ENCODE measurements at regions not wholly inside any gene's neighbourhood (a gene's known extent, or its start where the extent isn't known, plus 50 kb on each side); places are given as distances from the start of the nearest gene placed in this dataset.

- DNase-seq (ENCODE audit: low read depth in 2 of 2): no peak
Observed at GRCh38 chr5:32504329-32504988, 59.9 kb upstream of the ZFR start.

GRCh38 chr5:32503261-32503660 lies 58.7 kb upstream of the ZFR start:
- no peak for DNase-seq (ENCODE audit: low read depth in 2 of 2)

GRCh38 chr5:32501071-32502002 lies 56.8 kb upstream of the ZFR start:
- no peak for DNase-seq (ENCODE audit: low read depth in 2 of 2)

GRCh38 chr5:32500181-32500580 lies 55.6 kb upstream of the ZFR start:
- DNase-seq (ENCODE audit: low read depth in 2 of 2): no peak

GRCh38 chr5:32499261-32499660 lies 54.7 kb upstream of the ZFR start:
- DNase-seq (ENCODE audit: low read depth in 2 of 2): peak in 1 of 2 donors; percentile 4

GRCh38 chr5:32498484-32498883 lies 53.9 kb upstream of the ZFR start:
- no peak for DNase-seq (ENCODE audit: low read depth in 2 of 2)

- DNase-seq (ENCODE audit: low read depth in 2 of 2): no peak
Observed at GRCh38 chr5:32496104-32496503, 51.6 kb upstream of the ZFR start.

GRCh38 chr5:32494827-32495226 lies 50.3 kb upstream of the ZFR start:
- no peak for DNase-seq (ENCODE audit: low read depth in 2 of 2)
